Uterus (tissue), 2 donors: ENCODE measurements at regions not wholly inside any gene's neighbourhood (a gene's known extent, or its start where the extent isn't known, plus 50 kb on each side); places are given as distances from the start of the nearest gene placed in this dataset.

Experiments used
- POLR2A ChIP-seq, 2 donors: fragments of 450-650 bp; IDR thresholded peaks; one replicate each; pipeline ENCODE4 v1.6.1; 2016; ENCODE audit warnings: antibody characterized with exemption in 2 of 2, mild to moderate bottlenecking in 1 of 2, moderate library complexity in 1 of 2
- TF ChIP-seq, protein P1 (sequence below), 4 experiments: fragments of 200-600 bp in 2 of 4; fragments of 450-650 bp in 2 of 4; sonication (generic) in 2 of 4; IDR thresholded peaks; one replicate each; pipeline ENCODE4 v1.5.1; 2016 to 2019; ENCODE audit warnings: antibody characterized with exemption in 4 of 4, mild to moderate bottlenecking in 2 of 4, moderate library complexity in 1 of 4

DNA sequence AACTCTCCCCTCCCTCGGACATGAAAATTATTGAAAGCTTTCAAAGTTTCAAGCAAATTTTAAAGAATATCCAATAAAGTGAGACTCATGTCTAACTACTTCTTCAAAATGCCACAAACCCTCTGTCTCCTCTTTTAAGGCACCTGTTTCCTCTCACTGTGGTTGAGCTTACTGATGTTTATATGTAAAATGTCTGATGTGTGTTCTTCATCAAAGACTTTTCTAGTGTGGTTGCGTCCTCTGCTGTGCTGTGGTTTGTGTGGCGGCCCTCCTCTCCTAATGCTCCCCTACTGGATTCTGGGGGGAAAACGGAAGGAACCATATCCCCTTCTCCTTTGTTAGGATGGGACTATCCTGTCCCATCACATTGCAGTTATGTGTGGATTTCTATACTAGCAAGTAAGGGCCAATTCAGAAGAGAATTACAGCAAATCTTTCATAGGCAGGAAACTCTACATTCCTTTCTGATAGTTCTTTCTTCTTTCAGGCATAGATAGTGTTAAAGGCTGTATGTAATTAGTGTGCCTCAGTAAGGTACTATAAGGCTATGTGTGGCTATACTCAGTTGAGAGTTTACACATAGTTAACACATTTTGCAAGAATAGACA is 221.0 kb upstream of the GPRIN3 start:
- TF ChIP-seq, protein P1, sequence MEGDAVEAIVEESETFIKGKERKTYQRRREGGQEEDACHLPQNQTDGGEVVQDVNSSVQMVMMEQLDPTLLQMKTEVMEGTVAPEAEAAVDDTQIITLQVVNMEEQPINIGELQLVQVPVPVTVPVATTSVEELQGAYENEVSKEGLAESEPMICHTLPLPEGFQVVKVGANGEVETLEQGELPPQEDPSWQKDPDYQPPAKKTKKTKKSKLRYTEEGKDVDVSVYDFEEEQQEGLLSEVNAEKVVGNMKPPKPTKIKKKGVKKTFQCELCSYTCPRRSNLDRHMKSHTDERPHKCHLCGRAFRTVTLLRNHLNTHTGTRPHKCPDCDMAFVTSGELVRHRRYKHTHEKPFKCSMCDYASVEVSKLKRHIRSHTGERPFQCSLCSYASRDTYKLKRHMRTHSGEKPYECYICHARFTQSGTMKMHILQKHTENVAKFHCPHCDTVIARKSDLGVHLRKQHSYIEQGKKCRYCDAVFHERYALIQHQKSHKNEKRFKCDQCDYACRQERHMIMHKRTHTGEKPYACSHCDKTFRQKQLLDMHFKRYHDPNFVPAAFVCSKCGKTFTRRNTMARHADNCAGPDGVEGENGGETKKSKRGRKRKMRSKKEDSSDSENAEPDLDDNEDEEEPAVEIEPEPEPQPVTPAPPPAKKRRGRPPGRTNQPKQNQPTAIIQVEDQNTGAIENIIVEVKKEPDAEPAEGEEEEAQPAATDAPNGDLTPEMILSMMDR (IDR thresholded peaks at IDR 0.05), result no peak
- no peak for TF ChIP-seq POLR2A (IDR thresholded peaks at IDR 0.05)
